GM18873 (cell line): ENCODE measurements at regions not wholly inside any gene's neighbourhood (a gene's known extent, or its start where the extent isn't known, plus 50 kb on each side); places are given as distances from the start of the nearest gene placed in this dataset.
"Not testable (repeated sequence)": the region's sequence is repeated elsewhere in the genome, so short reads cannot be mapped to it uniquely, and the experiment has no call there.

ENCODE experiments used
- ATAC-seq: cut with Tn5 transposase; IDR thresholded peaks from one replicate; pipeline ENCODE4 v1.9.1; 2021; ENCODE audit warnings: mild to moderate bottlenecking, moderate library complexity, moderate number of reproducible peaks; ENCODE audit not compliant: unreplicated experiment, low FRiP score

DNA sequence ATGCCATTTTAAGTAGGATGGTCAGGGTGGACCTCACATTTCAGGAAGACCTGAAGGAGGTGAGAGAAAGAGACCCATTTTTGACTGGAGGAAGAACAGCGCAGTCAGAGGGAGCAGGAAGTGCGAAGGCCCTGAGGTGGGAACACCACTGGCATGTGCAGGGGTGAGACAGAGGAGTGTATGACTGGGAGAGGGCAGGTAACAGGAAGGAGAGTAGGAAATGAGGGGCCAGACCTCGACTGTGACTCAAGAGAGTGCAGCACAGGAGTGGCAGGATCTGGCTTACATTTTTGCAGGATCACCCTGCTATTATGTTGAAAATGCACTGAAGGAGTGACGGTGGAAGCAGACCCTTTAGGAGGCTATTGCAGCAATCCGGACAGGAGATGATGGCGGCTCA, 117.7 kb upstream of the CDYL start:
- no peak for ATAC-seq

- ATAC-seq: no peak
Observed at GRCh38 chr6:4656106-4656505, 120.1 kb upstream of the CDYL start.

DNA sequence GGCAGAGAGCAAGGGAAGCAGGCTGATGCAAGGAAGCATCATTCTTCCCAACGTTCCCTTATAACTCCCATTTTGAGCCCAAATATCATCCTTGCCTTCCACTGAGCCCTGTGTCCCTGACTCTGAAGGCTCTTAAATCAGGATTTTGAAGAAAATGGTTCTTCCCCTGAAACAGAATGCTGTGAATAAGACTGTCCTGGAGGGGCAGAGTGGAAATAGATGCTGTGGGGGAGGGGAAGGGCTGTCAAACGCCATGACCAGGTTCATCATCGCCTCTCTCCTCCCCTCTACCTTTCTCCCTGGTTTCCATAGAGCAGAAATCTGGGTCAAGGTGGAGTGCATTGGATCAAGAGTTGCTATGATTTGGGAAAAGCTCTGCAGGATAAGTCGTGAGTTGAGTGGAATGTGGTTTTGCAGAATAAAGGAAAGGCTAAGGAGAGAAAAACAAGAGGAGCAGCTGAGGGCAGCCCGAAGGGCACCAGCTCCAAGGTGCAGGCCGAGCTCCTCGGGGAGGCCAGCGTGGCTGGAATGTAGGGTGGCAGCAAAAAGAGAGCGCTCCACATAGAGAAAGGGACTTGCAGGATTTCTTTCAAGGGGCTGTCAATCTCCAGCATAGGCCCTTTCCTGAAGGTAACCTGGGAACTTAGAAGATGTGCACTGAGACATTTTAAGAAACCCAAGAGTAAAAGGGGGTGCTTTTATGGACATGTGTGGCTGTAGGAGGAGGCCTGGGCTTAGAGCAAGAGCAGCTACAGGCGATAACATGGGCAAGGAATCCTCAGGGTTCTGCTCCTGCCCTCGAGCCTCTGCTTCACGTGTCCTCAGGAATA, 120.8 kb upstream of the CDYL start:
- ATAC-seq: no peak

DNA sequence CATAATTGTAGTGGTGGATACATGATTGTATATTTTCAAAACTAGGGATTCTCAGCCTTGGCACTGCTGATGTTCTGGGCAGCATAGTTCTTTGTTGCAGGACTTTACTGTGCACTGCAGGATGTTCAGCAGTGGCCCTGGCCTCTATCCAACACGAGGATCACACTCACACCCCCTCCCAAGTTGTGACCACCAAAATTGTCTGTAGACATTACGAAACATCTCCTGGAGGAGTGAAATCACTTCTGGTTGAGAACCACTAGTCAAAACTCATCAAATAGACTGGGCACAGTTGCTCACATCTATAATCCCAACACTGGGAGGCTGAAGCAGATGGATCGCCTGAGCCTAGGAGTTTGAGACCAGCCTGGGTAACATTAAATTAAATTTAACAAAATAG, 123.1 kb upstream of the CDYL start:
- ATAC-seq: no peak

DNA sequence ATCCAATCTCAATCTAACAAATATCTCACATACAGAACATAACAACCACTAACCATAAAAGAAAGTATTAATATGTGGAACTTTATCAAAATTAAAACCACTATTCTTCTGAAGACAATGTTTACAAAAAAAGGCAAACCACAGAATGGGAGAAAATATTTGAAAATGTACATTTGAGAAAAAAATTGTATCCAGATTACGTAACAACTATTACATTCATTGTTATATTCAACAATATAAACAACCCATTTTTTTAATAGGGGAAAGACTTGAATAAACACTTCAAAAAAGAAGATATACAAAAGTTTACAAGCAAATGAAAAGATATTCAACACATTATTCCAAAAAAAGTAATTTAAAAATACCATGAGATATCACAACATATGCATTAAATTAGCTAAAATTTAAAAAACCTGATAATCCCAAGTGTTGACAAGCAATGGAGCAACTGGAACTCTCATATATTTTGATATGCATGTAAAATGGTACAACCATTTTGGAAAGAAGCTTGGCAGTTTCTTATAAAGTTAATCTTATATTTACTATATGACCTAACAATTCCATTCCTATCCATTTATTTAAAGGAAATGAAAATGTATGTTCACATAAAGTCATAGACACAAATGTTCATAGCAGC, 124.3 kb upstream of the CDYL start:
- ATAC-seq: no peak

DNA sequence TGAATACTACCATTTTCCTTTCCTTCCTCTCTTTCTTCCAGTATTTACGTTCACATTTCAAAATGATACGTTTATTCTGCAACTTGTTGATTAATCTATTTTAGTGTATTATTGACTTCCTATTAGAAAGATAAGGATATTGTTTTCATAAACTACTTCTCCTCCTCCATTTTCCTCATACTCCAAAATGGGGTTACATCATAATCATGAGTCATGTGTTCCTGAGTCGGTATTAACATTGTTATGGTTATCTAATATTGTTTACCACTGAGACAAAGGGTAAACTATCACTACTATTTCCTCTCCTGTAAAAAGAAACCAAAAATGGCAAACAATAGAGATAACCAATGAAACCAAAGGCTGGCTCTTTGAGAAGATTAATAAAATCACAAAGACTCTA, 126.5 kb upstream of the CDYL start:
- ATAC-seq: no peak

- no peak for ATAC-seq
Observed at GRCh38 chr6:4647414-4648365, 128.5 kb upstream of the CDYL start.

GRCh38 chr6:4645713-4646360, 130.4 kb upstream of the CDYL start:
- ATAC-seq: no peak

- ATAC-seq: no peak
Observed at GRCh38 chr6:4644996-4645395, 131.2 kb upstream of the CDYL start.

- no peak for ATAC-seq
Observed at GRCh38 chr6:4641461-4641860, 134.7 kb upstream of the CDYL start.

DNA sequence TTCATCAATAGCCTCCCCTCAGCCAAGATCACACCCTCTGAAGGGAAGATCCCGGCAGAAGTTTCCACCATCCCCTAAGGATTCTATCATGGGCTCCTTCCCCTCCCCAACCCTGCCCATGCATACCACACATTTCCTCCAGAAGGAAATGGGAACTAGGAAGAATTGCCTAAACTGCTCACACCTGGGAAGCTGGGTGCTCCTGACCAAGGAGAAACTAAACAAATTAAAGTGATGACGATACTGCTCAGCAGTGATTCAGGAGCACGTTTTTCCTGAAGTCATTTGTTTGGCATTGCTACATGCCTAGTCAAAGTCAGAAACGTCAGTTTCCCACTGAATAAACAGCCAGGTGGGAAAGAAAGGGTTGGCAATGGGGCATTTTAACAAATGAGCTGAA, 136.1 kb upstream of the CDYL start:
- ATAC-seq: no peak

- ATAC-seq: no peak
Observed at GRCh38 chr6:4638641-4639040, 137.6 kb upstream of the CDYL start.

DNA sequence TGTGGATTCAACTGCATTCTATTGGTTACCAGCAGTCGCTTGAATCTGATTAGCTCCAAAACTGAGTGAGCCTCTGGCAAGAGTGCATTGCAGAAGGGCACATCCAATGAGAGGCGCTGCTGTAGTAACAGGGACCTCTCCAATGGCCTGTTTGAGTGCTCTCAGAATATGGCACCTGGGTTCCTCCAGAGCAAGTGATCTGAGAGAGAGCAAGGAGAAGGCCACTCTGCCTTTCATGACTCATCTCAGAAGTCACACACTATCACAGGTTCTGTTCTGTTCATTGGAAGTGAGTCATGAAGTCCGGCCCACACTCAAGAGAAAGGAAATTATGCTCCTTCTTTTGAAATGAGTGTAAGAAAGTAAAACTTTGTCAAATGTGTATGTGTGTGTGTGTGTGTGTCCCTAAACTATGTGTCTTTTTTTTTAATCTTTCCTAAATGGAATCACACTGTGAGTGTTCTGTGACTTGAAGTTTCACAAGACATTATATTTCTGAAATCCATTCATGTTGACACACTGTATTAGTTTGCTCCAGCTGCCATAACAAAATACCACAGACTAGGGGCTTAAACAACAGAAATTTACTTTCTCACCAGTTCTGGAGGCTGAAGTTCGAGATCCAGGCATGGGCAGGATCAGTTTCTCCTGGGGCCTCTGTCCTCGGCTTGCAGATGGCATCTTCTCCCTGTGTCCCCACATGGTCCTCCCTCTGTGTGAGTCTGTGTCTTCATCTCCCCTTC, 138.3 kb upstream of the CDYL start:
- no peak for ATAC-seq

GRCh38 chr6:4636881-4637224, 139.4 kb upstream of the CDYL start:
- no peak for ATAC-seq

GRCh38 chr6:4636191-4636880, 139.9 kb upstream of the CDYL start:
- ATAC-seq: no peak

GRCh38 chr6:4635666-4636065, 140.5 kb upstream of the CDYL start:
- no peak for ATAC-seq

- no peak for ATAC-seq
Observed at GRCh38 chr6:4632421-4632820, 143.8 kb upstream of the CDYL start.

- ATAC-seq: not testable (repeated sequence)
Observed at GRCh38 chr6:4629789-4630188, 146.4 kb upstream of the CDYL start.

DNA sequence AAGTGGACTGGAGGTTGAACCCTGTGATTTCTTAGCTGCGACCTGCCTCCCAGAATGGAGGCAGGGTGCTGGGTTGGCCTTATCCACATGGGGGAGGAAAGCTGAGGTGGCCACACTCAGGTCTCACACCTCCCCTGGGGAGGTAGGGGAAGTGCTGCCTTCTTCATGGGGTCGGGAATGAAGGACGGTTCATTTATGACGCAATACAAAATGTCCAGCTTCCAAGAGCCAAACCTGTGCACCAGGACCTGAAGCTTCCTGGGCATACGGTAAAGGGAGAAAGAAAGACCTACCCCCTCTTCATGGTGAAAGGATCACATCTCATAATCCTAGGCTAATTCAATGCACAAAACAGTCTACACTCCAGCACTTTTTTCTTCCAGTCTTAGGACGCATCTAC, 150.6 kb upstream of the CDYL start:
- no peak for ATAC-seq
